Vagina (tissue), 2 donors: ENCODE measurements at regions not wholly inside any gene's neighbourhood (a gene's known extent, or its start where the extent isn't known, plus 50 kb on each side); places are given as distances from the start of the nearest gene placed in this dataset.
"Not testable (repeated sequence)": the region's sequence is repeated elsewhere in the genome, so short reads cannot be mapped to it uniquely, and the experiment has no call there.

ENCODE experiments used
- CTCF ChIP-seq, 3 experiments: fragments of 450-650 bp in 2 of 3; fragments of 200-600 bp in 1 of 3; sonication (generic) in 1 of 3; IDR thresholded peaks; one replicate each; pipeline ENCODE4 v1.5.1; 2017 to 2019; ENCODE audit warnings: antibody characterized with exemption in 3 of 3, mild to moderate bottlenecking in 2 of 3, moderate library complexity in 2 of 3
- POLR2AphosphoS5 ChIP-seq, 2 donors: sonication (generic); formaldehyde crosslinking; IDR thresholded peaks; one replicate each; pipeline ENCODE4 v1.9.0; 2017; ENCODE audit warnings: antibody characterized with exemption in 2 of 2, mild to moderate bottlenecking in 2 of 2, low read depth in 1 of 2; ENCODE audit not compliant: insufficient read depth in 1 of 2

GRCh38 chr13:65564561-65564960 is 1665.6 kb downstream of the PCDH9 start:
- not testable (repeated sequence) for TF ChIP-seq CTCF (IDR thresholded peaks at IDR 0.05); POLR2AphosphoS5 (IDR thresholded peaks at IDR 0.05; ENCODE audit: insufficient read depth in 1 of 2, low read depth in 1 of 2)
